ENCODE measurements at regions not wholly inside any gene's neighbourhood (a gene's known extent, or its start where the extent isn't known, plus 50 kb on each side); places are given as distances from the start of the nearest gene placed in this dataset.

- DNase-seq: no peak
Observed at GRCh38 chr2:201969241-201969937, 64.3 kb upstream of the FZD7 start.

GRCh38 chr2:201969938-201970785 is 63.5 kb upstream of the FZD7 start:
- DNase-seq: no peak

GRCh38 chr2:201970786-201971108 is 62.9 kb upstream of the FZD7 start:
- DNase-seq: no peak

GRCh38 chr2:201971531-201972228 is 62.0 kb upstream of the FZD7 start:
- no peak for DNase-seq

GRCh38 chr2:201972621-201973255 is 60.9 kb upstream of the FZD7 start:
- DNase-seq: no peak

GRCh38 chr2:201973305-201973928 is 60.2 kb upstream of the FZD7 start:
- no peak for DNase-seq

GRCh38 chr2:201974171-201975100 is 59.2 kb upstream of the FZD7 start:
- DNase-seq: no peak

GRCh38 chr2:201975434-201975833 is 58.2 kb upstream of the FZD7 start:
- DNase-seq: no peak

GRCh38 chr2:201975964-201976612 is 57.6 kb upstream of the FZD7 start:
- DNase-seq: no peak

GRCh38 chr2:201977651-201978050 is 56.0 kb upstream of the FZD7 start:
- no peak for DNase-seq

- DNase-seq: no peak
Observed at GRCh38 chr2:201978333-201978732, 55.3 kb upstream of the FZD7 start.

GRCh38 chr2:201978986-201979385 is 54.7 kb upstream of the FZD7 start:
- no peak for DNase-seq

- no peak for DNase-seq
Observed at GRCh38 chr2:201980389-201980821, 53.2 kb upstream of the FZD7 start.

- no peak for DNase-seq
Observed at GRCh38 chr2:201980946-201981345, 52.7 kb upstream of the FZD7 start.

GRCh38 chr2:201983174-201983573 is 50.5 kb upstream of the FZD7 start:
- DNase-seq: no peak

GRCh38 chr2:201983800-201984199 is 49.9 kb upstream of the FZD7 start:
- no peak for DNase-seq
